NCI-H2196 (cell line): ENCODE measurements at regions not wholly inside any gene's neighbourhood (a gene's known extent, or its start where the extent isn't known, plus 50 kb on each side); places are given as distances from the start of the nearest gene placed in this dataset.

Experiments used
- DNase-seq: peaks from one replicate; lab custom pipeline; 2025; ENCODE audit not compliant: unreplicated experiment; lab: John Stamatoyannopoulos, UW

GRCh38 chr1:224846119-224846907 is 83.2 kb upstream of the DNAH14 start:
- no peak for DNase-seq

DNA sequence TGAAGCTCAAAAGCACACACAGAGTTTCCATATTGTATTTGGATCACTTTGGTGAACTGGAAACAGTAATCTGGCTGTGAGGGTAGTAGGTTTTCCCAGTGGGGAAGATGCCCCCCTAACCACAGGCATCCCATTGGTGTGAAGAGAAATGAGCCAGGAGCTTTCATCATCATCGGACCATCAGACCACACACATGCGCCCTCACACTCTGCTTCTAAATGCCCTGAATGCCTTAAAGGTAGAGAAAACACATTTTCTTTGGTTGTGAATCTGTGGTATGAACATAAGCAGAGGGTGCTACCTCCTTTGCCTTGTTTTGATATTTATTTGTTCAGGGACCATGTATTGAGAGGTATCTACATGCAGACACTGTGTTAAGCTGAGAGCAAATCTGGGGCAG is 79.0 kb upstream of the DNAH14 start:
- DNase-seq: no peak

- peak; percentile 82 for DNase-seq
Measured at GRCh38 chr1:224851210-224851847, 78.1 kb upstream of the DNAH14 start.

DNA sequence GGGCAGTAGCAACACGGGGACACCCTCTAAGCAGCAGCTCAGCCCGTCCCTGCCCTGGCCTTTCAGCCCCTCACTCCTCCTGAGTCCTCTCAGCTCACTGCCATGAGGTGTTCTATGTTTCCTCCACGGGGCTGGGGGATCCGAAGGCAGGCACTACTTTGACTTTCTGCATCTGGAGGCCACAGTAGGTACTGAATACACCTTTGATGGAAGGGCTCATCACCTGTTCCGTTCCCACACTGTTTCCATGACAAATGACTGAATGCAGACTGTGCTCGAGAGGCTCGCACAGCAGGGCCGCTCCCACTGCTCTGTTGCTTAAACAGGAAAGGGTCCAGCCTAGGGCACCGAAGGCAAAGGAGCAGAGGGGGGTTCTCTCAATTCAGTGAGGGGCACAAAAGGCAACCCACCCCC is 77.6 kb upstream of the DNAH14 start:
- DNase-seq: no peak

DNA sequence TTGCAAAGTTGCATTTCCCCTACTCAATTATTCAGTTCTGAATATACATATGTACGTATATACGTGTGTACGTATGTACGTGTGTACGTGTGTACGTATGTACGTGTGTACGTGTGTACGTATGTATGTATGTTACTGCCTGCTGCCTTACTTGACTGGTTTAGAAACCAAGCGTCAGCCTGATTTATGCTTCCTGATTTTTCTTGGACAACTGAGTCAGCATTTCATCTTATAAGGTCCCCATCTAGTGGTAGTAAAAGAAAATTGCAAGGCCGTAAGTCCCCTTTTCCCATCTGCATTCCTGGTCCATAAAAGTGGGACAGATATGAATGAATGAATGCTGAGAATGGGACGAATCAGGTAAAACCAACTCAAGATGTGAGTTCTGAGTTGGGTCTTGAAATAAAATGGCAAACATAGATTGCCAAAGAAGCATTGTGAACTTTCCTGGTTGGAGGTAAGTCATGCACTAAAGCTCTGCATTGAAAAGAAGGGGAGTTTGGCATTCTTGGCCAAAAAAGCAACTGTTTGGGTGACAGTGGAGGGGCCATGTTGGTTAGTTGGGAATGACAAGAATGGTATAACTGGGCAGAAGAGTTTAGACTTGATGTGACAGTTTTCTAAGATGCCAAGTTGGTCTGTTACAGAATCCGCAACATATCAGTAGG is 76.4 kb upstream of the DNAH14 start:
- peak; percentile 54 for DNase-seq

GRCh38 chr1:224856973-224857372 is 72.5 kb upstream of the DNAH14 start:
- DNase-seq: no peak

DNA sequence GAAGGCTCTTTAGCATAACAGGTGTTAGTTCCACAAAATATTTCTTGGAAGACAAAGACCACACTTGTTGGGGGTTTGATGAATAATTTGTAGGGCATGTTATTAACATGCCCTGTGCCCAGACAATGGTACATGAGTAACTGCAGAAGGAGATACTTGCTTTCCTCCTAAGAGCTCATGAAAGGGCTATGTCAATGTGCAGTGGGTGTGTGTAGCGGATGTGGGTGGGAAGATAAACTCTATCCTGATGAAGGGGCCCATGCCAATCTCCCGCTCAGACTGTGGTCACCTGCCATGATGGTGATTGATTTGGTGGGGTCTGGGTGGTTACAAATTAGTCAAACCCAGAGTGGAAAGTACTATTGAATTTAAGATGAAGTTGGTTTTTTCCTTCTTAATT is 69.8 kb upstream of the DNAH14 start:
- no peak for DNase-seq

- DNase-seq: no peak
Measured at GRCh38 chr1:224860488-224861338, 68.8 kb upstream of the DNAH14 start.

GRCh38 chr1:224861339-224861716 is 68.1 kb upstream of the DNAH14 start:
- no peak for DNase-seq

- no peak for DNase-seq
Measured at GRCh38 chr1:224863486-224863885, 66.0 kb upstream of the DNAH14 start.

DNA sequence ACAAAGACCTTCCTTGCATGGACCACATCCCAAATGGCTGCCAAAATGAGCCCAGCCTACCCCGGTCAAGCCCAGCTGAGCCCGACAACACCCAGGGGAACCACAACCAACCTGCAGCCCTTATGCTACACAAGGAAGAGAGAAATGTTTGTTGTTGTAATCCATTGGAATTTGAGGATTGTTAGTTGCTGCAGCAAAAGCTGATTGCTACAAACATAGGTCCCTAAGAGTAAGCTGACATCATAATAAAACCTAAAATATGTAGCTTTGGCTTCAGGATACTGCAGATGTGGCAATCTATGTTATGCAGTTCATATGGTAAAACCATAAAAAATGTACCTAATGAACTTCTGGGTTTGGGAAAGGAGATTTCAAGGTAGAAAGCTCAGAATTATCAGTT is 65.5 kb upstream of the DNAH14 start:
- no peak for DNase-seq

- no peak for DNase-seq
Measured at GRCh38 chr1:224865510-224865909, 64.0 kb upstream of the DNAH14 start.

- no peak for DNase-seq
Measured at GRCh38 chr1:224866940-224867339, 62.5 kb upstream of the DNAH14 start.

GRCh38 chr1:224867715-224868114 is 61.8 kb upstream of the DNAH14 start:
- DNase-seq: no peak

DNA sequence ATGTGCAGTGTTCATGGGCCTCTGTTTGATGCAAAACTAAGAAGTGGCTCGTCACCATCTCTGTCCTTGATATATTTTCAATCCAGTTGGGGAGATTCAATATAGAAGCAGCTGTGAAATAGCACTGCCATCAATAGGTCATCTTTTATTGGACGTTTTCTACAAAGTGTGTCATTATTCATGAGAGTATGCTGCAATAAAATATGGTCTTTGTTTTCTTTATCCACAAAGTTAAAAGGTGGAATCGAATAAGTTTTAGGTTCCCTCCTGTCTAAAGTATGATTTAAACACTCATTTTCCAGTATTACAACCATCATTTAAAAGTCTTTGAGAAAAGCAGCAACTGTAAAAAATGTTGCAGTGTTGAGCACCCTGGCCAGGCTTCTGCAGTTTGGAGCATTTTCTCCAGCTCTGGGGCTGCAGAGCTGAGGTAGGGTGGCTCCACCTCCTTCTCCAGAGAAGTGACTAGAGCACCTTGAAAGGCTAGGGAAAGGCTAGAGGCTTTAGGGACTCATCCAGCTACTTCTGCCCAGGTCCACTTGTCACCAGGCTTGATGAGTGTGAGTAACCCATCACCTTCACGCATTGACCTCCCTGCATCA is 56.5 kb upstream of the DNAH14 start:
- DNase-seq: no peak

GRCh38 chr1:224873434-224874369 is 55.8 kb upstream of the DNAH14 start:
- no peak for DNase-seq

DNA sequence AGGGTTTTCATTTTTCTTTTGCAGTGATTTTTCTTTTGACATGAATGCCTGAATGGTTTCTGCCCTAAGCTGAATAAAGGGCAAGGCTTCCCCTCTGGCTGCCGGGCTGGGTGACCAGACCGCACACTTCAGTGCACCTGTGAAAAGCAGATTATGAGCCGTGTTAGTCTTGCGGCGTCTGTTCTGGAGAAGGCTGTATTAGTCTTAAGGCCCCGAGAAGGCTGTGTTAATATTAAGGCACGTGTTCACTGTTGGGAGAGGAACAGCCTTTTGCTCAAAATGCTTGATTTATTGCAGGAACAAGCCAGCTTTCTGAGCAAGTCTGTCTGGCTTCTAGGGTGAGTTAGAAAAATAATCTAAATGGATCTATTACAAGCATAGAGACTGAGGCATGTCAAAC is 54.7 kb upstream of the DNAH14 start:
- DNase-seq: no peak

GRCh38 chr1:224879162-224879803 is 50.2 kb upstream of the DNAH14 start:
- no peak for DNase-seq
